ENCODE measurements at regions not wholly inside any gene's neighbourhood (a gene's known extent, or its start where the extent isn't known, plus 50 kb on each side); places are given as distances from the start of the nearest gene placed in this dataset.
"Not testable (repeated sequence)": the region's sequence is repeated elsewhere in the genome, so short reads cannot be mapped to it uniquely, and the experiment has no call there.

DNA sequence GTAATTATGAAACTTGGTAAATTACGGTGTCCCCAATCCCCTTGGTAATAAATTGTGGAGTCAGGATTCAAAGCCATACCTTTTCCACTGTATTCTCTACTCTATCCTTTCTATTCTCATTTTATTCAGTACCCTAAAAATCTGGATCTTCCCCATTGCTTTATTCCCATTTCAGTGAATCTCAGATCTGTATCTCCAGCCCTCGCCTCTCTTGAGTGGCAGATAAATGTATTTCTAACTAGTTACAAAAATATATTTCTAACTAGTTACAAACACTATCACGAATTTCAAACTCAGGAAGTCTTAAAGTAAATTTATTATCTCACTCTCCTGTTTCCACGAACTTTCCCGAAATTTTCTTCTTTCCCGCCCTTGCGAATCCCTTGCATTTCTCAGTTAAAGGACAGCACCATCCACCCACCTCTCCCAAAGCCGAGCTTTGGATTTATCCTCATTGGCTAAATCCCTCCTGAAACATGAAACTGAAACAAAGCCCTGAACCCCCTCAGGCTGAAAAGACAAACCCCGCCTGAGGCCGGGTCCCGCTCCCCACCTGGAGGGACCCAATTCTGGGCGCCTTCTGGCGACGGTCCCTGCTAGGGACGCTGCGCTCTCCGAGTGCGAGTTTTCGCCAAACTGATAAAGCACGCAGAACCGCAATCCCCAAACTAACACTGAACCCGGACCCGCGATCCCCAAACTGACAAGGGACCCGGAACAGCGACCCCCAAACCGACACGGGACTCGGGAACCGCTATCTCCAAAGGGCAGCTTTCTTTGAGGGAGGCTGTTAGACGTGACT lies 164.3 kb upstream of the PABPC3 start:
- DNase-seq = no peak

GRCh38 chr13:24933106-24934023 lies 162.6 kb upstream of the PABPC3 start:
- not testable (repeated sequence) for DNase-seq

DNA sequence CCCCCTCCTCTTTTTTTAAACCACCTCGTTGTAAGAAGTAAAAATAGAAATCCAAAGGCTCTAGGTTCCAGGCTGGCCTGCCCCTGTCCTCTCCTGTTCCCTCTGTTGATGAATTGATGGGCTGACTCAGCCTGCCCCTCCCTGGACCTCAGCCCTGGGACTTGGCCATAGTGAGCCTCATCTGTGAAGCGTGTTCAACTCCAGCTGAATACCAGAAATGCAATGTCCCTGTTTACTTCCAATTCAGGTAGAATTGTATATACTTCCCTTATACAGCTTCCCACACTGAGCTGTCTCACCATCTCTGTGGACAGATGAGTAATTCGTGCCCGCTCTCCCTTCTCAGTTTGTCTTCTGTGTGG lies 161.9 kb upstream of the PABPC3 start:
- DNase-seq = not testable (repeated sequence)

- no peak for DNase-seq
These were observed 157.0 kb upstream of the PABPC3 start for GRCh38 chr13:24938966-24939365.

DNA sequence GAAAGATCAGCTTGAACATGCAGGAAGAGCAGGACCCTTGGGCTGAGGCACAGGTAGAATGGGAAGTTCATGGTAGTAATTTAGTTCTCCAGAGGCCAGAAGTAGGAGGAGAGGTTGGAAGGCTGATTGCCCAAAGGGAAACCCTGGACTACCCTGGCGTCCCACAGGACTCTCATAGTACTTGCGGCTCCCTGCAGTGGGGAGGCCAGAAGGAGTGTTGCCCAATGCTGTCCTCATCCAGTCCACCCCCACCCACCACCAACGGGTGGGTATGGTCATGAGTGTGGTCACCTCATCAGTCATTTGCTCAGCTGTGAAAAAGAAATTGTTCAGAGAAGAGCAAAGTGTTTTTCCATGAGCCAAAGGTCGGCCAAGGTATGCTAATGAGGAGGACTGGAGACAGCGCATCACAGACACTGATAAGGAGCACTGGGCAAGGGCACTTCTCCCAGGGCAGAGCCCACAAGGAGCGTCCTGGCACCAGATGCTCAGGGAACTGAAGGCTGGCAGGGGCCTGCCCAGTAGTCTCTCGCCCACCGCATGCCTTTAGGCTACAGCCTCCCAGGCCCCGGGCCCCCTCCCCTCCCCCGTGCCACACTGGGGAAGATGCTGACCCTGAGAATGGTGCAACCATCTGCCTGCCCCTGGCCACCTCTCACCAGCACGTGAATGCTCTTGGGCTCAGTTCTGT lies 154.8 kb upstream of the PABPC3 start:
- not testable (repeated sequence) for DNase-seq

DNA sequence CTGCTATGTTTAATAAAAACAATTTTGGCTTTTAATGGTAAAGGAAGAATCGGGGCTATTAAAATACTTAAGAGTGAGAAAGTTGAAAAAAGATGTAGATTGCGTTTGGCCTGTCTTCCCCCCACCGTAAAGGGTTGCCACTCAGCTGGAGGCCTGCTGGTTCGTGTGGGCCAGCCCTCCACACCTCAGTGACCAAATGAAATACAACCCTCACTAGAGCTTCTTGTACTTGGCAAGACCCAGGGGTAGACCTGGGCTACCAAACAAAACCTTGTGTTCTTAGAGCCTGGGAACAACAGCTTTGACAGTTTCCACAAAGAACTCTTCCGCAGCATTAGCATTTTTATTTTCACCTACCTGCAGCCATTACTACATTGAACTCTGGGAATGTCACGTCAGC lies 152.8 kb upstream of the PABPC3 start:
- DNase-seq = no peak

DNA sequence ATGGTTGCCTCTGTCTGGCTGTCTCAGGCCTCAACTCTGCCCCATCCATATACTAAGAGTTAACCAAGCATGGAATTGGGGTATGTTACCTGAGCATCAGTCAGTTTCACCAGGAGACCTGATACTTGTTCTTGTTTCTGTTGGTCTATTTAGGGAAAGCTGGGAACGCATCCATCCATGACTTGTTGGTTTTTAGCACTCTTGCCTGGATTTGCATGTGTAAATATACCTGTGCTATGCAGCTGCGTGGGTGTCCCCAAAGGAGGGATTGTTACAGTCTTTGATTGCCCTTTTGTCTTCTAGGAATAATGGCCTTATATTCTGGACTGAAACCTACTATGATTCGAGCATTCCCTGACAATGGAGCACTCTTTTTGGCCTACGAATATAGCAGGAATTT lies 151.9 kb upstream of the PABPC3 start:
- DNase-seq = not testable (repeated sequence)

GRCh38 chr13:24948977-24949376 lies 147.0 kb upstream of the PABPC3 start:
- DNase-seq = not testable (repeated sequence)

GRCh38 chr13:24950611-24951010 lies 145.3 kb upstream of the PABPC3 start:
- DNase-seq = not testable (repeated sequence)

GRCh38 chr13:24967970-24968369 lies 128.0 kb upstream of the PABPC3 start:
- DNase-seq = not testable (repeated sequence)

DNA sequence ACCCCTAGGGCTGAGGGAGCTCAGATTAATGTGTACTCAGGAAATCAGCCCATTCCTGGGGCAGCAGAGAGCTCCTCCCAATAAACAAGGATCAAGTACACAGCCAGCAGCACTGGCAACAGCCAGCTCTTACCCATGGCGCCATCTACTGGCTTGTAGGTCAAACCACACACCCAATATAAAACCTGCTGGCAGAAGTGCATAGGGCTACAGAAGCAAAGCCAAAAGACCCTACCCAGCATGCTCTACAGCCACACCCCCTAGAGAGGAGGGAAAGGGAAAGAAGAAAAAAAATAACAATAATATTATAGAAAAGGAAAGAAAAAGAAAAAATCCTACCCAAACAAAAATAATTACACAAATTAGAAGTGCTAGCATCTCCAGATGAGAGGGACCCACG lies 127.5 kb upstream of the PABPC3 start:
- not testable (repeated sequence) for DNase-seq

- not testable (repeated sequence) for DNase-seq
These were observed 122.8 kb upstream of the PABPC3 start for GRCh38 chr13:24973102-24973501.

DNA sequence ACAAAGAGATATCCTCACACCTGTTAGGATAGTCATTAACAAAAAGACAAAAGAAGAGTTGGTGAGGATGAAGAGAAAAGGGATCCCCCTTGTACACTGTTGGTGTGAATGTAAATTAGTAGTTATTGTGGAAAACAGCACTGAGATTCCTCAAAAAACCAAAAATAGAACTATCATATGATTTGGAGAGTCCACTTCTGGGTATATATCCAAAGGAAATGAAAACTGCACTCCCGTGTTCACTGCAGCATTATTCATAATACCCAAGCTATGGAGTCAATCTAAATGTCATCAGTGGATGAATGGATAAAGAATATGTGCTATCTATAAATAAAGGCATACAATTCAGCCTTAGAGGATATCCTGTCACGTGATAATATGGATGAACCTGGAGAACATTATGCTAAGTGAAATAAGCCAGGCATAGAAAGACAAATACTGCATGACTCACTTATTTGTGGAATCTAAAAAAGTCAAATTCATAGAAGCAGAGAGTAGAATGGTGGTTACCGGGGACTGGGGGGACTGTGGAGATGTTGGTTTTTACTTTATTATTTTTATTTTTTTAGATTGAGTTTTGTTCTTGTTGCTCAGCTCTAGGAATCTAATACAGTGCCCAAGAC lies 114.6 kb upstream of the PABPC3 start:
- DNase-seq = not testable (repeated sequence)

- DNase-seq = no peak
These were observed 113.5 kb upstream of the PABPC3 start for GRCh38 chr13:24982333-24982999.

DNA sequence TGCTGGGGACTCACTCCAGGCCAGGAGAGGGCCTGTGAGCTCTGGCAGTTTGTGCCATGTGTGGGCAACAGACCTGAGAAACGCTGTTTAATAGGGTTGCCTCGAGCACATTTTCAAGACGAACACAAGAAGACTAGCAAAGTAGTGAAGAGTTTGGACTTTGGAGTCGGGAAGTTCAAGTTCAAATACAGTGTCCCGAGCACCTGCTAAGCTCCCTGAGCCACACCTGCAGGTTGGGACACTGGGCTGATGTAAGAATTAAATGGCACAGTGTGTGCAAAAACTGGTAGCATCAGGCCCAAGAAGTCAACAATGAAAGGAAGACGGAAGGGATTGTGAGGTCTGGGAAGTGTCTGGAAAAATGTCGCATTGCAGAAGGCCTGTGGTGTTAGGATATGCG lies 112.8 kb upstream of the PABPC3 start:
- no peak for DNase-seq

DNA sequence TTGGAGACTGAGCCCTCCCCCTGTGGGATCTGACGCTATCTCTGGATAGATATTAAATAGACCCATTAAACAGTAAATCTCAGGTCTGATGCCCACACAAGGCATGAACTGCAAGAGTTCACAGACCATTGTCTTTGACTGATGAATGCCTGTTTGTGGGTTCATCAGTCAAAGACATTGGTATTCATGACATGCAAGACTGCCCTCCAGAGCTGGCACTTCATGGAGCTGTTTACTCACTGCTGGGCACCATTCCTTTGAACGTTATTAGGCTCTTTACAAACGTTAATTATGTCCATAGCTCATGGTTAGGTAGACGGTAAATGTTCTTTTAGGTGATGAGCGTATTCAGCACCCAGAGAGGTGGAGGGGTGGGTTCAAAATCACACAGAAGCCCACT lies 111.8 kb upstream of the PABPC3 start:
- DNase-seq = no peak

DNA sequence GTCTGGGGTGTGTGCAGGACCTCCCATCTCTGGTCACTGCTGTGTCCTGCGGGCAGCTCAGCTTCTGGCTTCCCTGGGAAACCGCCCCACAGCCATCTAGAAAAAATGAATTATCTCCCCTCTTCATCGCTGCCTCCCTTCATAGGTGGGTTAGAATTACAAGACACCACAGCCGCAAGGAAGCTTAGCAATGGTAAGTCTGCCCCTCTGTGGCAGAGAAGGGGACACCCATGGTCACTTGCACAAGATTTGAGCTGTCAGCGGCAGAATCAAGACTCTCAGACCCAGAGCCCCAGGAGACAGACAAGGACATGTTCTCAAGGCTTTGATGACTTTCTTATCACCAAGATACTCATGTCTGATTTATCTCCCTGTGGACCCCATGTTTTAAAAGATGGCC lies 110.8 kb upstream of the PABPC3 start:
- no peak for DNase-seq

GRCh38 chr13:24985896-24986295 lies 110.0 kb upstream of the PABPC3 start:
- no peak for DNase-seq

DNA sequence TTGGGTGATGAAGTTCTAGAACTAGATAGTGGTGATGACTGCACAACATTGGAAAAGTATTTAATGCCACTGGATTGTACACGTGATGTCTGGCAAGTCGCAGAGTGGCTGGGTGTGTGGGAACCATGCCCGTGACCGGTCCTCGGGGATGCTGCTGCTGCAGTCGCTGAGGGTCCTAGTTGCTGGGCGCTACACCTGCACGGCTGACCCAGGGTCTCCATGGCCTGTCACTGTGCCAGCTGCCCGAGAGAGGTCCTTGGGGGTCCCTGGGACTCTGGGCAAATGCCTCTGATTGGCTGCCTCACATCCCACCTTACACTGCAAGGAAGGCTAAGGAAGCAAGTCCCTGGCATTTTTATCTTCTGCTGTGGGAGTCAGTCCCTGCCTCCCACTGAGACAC lies 109.1 kb upstream of the PABPC3 start:
- DNase-seq = no peak

GRCh38 chr13:24989959-24990358 lies 106.0 kb upstream of the PABPC3 start:
- not testable (repeated sequence) for DNase-seq

DNA sequence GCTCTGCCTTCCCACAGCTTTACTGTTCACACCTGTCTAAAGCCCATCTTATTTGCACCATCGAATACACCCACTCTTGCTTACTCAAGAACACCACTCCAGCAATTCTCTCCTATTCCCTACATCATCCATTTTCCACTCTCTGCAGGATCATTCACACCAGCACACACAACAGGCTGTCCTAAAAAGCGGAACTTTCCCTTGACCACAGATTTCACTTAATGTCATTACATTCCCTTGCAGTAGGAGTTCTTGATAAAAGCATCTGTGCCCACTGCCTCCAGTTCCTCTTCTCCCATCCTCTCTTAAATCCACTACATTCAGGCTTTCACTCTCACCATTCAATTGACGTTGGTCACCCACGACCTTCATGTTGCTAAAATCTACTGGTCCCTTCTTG lies 103.0 kb upstream of the PABPC3 start:
- not testable (repeated sequence) for DNase-seq

DNA sequence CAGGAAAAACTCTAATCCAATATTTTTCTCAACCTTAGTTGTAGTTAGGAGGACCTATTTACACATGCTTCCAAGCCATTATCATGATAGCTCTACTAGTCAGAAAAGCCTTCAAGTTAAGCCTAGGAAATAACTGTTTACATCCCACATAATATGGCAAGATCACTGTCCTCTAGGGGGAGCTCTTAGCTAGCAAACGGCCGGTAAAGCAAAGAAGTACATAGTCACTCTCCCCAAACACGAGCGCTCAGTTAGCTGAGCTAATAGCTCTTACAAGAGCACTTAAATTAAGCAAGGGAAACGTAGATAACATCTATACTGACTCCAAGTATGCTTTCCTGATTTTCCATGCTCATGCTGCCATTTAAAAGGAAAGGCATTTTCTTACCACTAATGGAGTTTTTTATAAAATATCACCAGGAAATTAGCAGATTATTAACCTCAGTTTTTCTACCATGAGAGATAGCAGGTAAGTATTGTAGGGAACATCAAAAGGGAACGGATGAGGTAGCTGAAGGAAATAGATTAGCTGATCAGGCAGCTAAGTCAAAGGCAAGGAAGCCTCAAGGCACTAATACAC lies 100.6 kb upstream of the PABPC3 start:
- peak; percentile 63 for DNase-seq
